ENCODE measurements at regions not wholly inside any gene's neighbourhood (a gene's known extent, or its start where the extent isn't known, plus 50 kb on each side); places are given as distances from the start of the nearest gene placed in this dataset.

DNA sequence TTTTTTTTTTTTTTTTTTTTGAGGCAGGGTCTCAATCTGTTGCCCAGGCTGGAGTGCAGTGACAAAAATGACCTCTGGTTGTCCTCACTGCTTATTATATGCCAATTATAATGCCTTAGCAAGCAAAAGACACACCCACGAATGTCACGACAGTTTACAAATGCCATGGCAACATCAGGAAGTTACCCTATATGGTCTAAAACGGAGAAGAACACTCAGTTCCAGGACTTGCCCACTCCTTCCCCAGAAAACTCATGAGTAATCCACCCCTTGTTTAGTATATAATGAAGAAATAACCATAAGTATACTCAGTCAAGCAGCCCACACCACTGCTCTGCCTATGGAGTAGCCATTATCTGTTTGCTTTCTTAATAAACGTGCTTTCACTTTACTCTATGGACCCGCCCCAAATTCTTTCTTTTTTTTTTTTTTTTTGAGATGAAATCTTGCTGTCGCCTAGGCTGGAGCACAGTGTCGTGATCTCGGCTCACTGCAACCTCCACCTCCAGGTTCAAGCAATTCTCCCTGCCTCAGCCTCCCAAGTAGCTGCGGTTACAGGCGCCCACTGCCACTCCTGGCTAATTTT lies 106.2 kb downstream of the SMIM20 start:
- peak; percentile 19 to 20 for DNase-seq (ENCODE audit: low read depth in 2 of 2)

GRCh38 chr4:26020881-26021280 lies 106.9 kb downstream of the SMIM20 start:
- DNase-seq (ENCODE audit: low read depth in 2 of 2), result no peak

- DNase-seq (ENCODE audit: low read depth in 2 of 2), result no peak
Measured at GRCh38 chr4:26021417-26022345, 107.7 kb downstream of the SMIM20 start.

GRCh38 chr4:26022346-26023202 lies 108.6 kb downstream of the SMIM20 start:
- DNase-seq (ENCODE audit: low read depth in 2 of 2), result no peak

DNA sequence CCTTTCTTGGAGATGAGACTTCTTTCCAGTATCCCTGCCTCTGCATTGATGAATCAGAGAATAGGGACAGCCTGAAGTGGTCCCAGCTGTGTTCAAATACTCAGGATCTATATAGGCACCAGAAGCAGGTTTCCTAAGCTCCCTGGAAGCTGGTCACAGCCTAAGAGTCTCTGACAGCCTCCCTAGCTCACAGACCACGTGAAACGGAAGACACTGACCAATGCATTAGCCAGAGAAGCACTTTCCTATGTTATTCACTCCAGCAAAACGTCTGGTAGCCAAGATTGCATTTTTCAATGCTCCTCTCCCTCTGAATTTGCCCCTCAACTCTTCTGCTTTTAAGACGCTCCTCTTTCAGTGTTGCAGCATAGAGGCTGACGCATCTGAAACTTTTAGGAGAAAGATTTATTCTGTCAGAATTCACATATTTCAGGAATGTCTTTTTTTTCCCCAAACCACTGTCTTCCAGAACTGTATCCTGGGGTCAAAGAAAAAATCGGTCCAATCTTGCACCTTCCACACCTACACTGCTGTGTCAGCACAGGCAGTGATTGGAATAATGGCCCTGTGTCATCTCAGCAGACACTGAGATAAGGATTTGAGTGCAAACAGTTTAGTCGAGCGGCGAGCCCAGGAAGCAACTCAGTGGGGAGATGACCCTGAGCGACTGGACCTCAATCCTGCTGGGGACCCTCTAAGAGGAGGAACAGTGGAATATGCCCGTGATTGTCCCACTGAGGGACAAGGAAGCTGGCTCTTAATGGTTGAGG lies 109.4 kb downstream of the SMIM20 start:
- no peak for DNase-seq (ENCODE audit: low read depth in 2 of 2)

DNA sequence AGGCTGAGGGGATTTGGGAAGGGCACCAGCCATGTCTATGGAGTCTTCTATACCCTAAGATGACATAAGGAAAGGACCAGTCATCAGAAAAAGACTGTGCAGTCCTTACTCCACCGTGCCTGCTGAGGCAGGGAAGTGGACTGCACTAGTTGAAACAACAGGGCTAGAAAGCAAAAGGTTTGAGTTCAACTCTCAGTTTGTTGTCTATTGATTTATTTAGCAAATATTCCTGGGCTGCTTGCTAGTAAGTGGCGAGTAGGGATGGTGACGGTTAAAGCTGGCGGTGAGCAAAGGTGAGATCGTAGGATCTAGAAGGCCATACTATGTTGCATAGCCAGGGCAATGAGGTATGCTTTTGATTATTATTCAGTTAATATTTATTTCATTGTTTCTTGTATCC lies 110.1 kb downstream of the SMIM20 start:
- no peak for DNase-seq (ENCODE audit: low read depth in 2 of 2)

GRCh38 chr4:26028133-26028792 lies 114.2 kb downstream of the SMIM20 start:
- DNase-seq (ENCODE audit: low read depth in 2 of 2), result no peak

- DNase-seq (ENCODE audit: low read depth in 2 of 2), result peak; percentile 64 to 67
Measured at GRCh38 chr4:26028793-26029567, 115.0 kb downstream of the SMIM20 start.

DNA sequence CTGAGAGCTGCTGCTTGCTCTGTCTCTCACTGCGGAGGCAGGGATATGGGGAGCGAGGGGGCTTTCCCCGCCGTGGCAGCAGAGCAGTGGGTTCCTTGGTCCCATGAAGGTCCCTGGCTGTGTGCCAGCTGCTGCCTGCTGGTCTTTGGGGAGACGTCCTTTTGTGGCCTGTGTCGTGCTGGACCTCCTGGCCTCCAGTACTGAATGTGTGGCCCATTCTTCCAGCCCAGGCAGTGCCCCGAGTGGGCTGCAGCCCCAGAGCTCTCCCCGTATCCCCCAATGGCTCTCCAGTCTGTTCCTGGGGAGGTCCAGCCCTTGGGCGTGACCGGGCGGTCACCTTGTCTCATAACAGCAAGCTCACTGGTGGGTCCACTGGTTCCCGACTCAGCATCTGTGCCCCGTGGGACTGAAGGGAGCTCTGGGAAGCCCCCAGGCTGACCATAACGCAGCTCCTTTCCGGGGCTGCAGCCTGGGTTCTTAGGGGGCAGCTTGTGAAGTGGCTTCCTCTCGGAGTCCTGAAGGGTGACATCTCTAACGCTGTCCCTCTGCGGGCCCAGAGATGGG lies 115.6 kb downstream of the SMIM20 start:
- no peak for DNase-seq (ENCODE audit: low read depth in 2 of 2)

- DNase-seq (ENCODE audit: low read depth in 2 of 2), result no peak
Measured at GRCh38 chr4:26030260-26030667, 116.2 kb downstream of the SMIM20 start.

- DNase-seq (ENCODE audit: low read depth in 2 of 2), result no peak
Measured at GRCh38 chr4:26030780-26031179, 116.8 kb downstream of the SMIM20 start.

DNA sequence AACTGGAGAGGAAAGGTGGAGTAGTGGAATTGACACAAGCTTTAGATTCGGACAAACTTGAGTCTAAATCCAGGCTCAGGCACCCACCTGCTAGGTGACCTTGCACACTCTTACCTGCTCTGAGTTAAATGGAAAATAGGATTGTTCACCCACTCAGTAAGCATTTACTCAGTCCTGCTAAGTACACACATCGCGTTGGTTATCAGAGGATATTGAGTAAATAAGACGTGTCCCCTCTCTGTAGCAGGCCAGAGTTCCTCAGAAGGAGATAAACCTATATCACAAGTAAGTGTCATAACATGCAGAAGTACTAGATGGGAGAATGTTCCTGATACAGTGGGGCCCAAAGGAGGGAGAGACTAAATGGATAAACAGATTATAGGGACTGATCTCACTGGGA lies 117.7 kb downstream of the SMIM20 start:
- no peak for DNase-seq (ENCODE audit: low read depth in 2 of 2)

- DNase-seq (ENCODE audit: low read depth in 2 of 2), result no peak
Measured at GRCh38 chr4:26032142-26032541, 118.1 kb downstream of the SMIM20 start.

- DNase-seq (ENCODE audit: low read depth in 2 of 2), result no peak
Measured at GRCh38 chr4:26032630-26033317, 118.8 kb downstream of the SMIM20 start.

DNA sequence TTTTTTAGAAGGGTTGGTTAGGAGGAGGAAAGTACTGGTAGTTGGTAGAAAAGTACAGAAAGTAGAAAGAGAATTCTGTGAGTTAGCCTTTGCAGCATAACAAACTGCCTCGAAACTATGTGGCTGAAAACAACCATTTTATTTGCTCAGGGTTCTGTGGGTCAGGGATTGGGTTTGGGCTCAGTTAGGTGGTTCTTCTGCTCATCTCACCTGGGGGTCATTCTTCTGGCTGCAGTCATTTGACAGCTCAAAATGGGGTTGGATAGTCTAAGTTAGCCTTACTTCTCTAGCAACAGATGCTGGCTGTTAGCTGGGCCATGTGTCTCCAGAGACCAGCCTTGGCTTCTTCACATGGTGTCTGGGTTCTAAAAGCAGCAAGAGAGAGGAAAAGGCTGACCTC lies 119.4 kb downstream of the SMIM20 start:
- no peak for DNase-seq (ENCODE audit: low read depth in 2 of 2)

DNA sequence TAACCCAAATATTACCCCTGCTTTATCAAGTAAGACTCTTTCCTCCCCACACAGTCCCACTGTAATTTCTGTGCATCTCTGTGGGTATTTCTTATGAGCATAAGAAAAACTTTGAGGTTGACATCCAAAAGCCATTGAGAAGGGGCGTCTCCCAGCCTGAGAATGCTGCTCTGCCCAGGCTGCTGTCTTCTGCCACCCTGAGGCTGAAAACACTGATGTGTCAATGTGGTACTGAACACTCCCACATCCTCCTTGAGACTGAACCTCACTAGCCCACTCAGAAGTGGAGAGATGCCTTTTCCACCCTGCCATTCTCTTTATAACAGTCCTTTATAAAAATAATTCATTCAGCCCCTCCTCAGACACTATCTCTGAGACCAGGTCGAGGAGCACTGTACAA lies 120.8 kb downstream of the SMIM20 start:
- DNase-seq (ENCODE audit: low read depth in 2 of 2), result peak; percentile 11 to 29

DNA sequence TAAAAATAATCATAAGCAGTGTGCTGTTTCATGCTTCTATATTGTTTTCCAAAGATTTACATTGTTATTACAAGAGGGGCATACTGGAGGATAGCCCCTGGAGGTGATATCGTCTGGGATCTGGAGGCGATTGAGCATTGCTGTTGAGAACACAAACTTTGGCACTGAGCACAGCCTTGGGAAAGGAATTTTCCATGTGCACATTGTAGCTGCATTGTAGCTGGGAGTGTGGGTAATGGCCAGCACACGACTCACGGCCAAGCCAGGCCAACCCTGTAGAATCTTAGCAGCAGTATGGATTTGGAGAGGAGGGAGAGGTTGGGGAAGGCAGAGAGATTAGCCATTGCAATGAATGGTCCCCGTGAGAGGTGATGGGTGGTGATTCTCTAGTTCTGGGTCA lies 121.9 kb downstream of the SMIM20 start:
- no peak for DNase-seq (ENCODE audit: low read depth in 2 of 2)

DNA sequence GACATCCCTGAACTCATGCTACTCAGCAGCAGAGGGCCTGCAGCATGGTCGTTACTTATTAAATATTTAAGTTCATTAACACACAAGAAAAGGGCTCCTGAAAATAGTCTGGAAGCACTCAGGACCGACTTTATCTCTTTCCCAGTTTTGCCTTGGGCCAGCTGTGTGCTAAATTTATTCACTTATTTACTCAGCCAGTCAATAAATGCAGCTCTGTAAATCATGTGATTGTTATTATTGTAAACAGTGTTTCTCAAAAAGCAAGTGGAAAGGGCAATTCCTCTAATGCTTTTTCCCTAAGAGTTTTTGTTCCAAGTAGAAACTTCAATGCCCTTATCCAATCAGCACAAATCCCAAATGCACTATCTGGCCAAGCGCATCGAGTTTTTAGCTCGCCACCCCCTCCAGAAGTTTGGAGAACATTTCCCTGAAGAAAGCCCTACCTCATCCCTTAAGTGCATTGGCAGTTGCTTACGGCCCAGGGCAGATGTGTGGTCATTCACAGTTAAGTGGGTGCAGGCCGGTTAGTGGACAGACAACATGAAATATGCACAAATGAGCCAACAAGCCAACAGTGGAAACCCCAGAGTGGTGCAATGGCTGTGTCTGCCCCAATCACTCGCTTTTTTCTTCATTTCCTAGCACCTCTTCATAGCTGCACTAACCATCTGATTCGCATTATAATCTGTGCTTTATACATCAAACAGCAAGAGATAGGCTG lies 125.8 kb downstream of the SMIM20 start:
- DNase-seq (ENCODE audit: low read depth in 2 of 2), result no peak

GRCh38 chr4:26044524-26044923 lies 130.5 kb downstream of the SMIM20 start:
- no peak for DNase-seq (ENCODE audit: low read depth in 2 of 2)
